ENCODE measurements at regions not wholly inside any gene's neighbourhood (a gene's known extent, or its start where the extent isn't known, plus 50 kb on each side); places are given as distances from the start of the nearest gene placed in this dataset.

GRCh38 chr5:44713446-44713845 is 95.3 kb upstream of the MRPS30 start:
- TF ChIP-seq, protein P1, sequence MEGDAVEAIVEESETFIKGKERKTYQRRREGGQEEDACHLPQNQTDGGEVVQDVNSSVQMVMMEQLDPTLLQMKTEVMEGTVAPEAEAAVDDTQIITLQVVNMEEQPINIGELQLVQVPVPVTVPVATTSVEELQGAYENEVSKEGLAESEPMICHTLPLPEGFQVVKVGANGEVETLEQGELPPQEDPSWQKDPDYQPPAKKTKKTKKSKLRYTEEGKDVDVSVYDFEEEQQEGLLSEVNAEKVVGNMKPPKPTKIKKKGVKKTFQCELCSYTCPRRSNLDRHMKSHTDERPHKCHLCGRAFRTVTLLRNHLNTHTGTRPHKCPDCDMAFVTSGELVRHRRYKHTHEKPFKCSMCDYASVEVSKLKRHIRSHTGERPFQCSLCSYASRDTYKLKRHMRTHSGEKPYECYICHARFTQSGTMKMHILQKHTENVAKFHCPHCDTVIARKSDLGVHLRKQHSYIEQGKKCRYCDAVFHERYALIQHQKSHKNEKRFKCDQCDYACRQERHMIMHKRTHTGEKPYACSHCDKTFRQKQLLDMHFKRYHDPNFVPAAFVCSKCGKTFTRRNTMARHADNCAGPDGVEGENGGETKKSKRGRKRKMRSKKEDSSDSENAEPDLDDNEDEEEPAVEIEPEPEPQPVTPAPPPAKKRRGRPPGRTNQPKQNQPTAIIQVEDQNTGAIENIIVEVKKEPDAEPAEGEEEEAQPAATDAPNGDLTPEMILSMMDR (conservative IDR thresholded peaks at IDR 0.05; ENCODE audit: low read depth, low read length), result no peak
- TF ChIP-seq EZH2phosphoT487 (IDR thresholded peaks at IDR 0.05; ENCODE audit: borderline replicate concordance, low read length) (no peak), EZH2 (IDR thresholded peaks at IDR 0.05; ENCODE audit: low read length, unreplicated experiment) (no peak)
